ENCODE measurements at regions not wholly inside any gene's neighbourhood (a gene's known extent, or its start where the extent isn't known, plus 50 kb on each side); places are given as distances from the start of the nearest gene placed in this dataset.

- peaks cover 0 to 29% (median 14%) of the 10 kb centered on the region in 8 donors for H3K9me3 Mint-ChIP-seq
- CTCF ChIA-PET (ENCODE audit: partially characterized antibody): no interaction called here
Observed at GRCh38 chr15:95043933-95044313, 812.6 kb downstream of the MCTP2 start.

GRCh38 chr15:95044745-95045417 lies 813.5 kb downstream of the MCTP2 start:
- intact Hi-C loops (cut with micrococcal nuclease): no loop called here
- Mint-ChIP-seq H3K27me3 (no peaks in the 10 kb centered on the region), H3K36me3 (no peaks in the 10 kb centered on the region), H3K4me1 (no peaks in the 10 kb centered on the region), H3K4me3 (no peak overlapping the region), H3K27ac (no peak overlapping the region), H3K9me3 (peaks cover 0 to 38% (median 16%) of the 10 kb centered on the region in 8 donors)
- no peak overlapping the region for H3K27ac ChIP-seq (ENCODE audit: low read depth, low read length)
- POLR2A ChIA-PET (ENCODE audit: partially characterized antibody): no interaction called here
- no peaks in the 10 kb centered on the region for H3K27me3 ChIP-seq (ENCODE audit: insufficient read depth, low read length)
- H3K4me1 ChIP-seq (ENCODE audit: insufficient read depth, low read length): no peaks in the 10 kb centered on the region
- no peaks in the 10 kb centered on the region for H3K9me3 ChIP-seq (ENCODE audit: control insufficient read depth in 1 of 2, low read length in 2 of 2)
- no peak for DNase-seq
- no peaks in the 10 kb centered on the region for H3K36me3 ChIP-seq (ENCODE audit: insufficient read depth, low read length)
- CTCF ChIA-PET (ENCODE audit: partially characterized antibody): no interaction called here
- no peak overlapping the region for H3K4me3 ChIP-seq (ENCODE audit: low read length in 2 of 2)

More at GRCh38 chr15:95043933-95044313, 812.6 kb downstream of the MCTP2 start:
- Histone ChIP-seq H3K4me3 (ENCODE audit: low read length in 2 of 2) (no peak overlapping the region), H3K36me3 (ENCODE audit: insufficient read depth, low read length) (no peaks in the 10 kb centered on the region), H3K27me3 (ENCODE audit: insufficient read depth, low read length) (no peaks in the 10 kb centered on the region), H3K9me3 (ENCODE audit: control insufficient read depth in 1 of 2, low read length in 2 of 2) (no peaks in the 10 kb centered on the region), H3K27ac (ENCODE audit: low read depth, low read length) (no peak overlapping the region), H3K4me1 (ENCODE audit: insufficient read depth, low read length) (no peaks in the 10 kb centered on the region)
- no peak overlapping the region for H3K4me3 Mint-ChIP-seq
- intact Hi-C loops (cut with micrococcal nuclease): no loop called here
- POLR2A ChIA-PET (ENCODE audit: partially characterized antibody): no interaction called here
- no peaks in the 10 kb centered on the region for H3K36me3 Mint-ChIP-seq
- no peak overlapping the region for H3K27ac Mint-ChIP-seq
- no peak for DNase-seq
- no peaks in the 10 kb centered on the region for H3K27me3 Mint-ChIP-seq
- H3K4me1 Mint-ChIP-seq: no peaks in the 10 kb centered on the region

- H3K36me3 Mint-ChIP-seq: no peaks in the 10 kb centered on the region
- Histone ChIP-seq H3K27ac (ENCODE audit: low read depth, low read length) (no peak overlapping the region), H3K36me3 (ENCODE audit: insufficient read depth, low read length) (no peaks in the 10 kb centered on the region), H3K27me3 (ENCODE audit: insufficient read depth, low read length) (no peaks in the 10 kb centered on the region), H3K4me3 (ENCODE audit: low read length in 2 of 2) (no peak overlapping the region), H3K4me1 (ENCODE audit: insufficient read depth, low read length) (no peaks in the 10 kb centered on the region), H3K9me3 (ENCODE audit: control insufficient read depth in 1 of 2, low read length in 2 of 2) (no peaks in the 10 kb centered on the region)
- peaks cover 0 to 29% (median 21%) of the 10 kb centered on the region in 8 donors for H3K9me3 Mint-ChIP-seq
- H3K4me1 Mint-ChIP-seq: no peaks in the 10 kb centered on the region
- no peak overlapping the region for H3K4me3 Mint-ChIP-seq
- H3K27me3 Mint-ChIP-seq: no peaks in the 10 kb centered on the region
- intact Hi-C loops (cut with micrococcal nuclease): no loop called here
- CTCF ChIA-PET (ENCODE audit: partially characterized antibody): no interaction called here
- no peak for DNase-seq
- no peak overlapping the region for H3K27ac Mint-ChIP-seq
- POLR2A ChIA-PET (ENCODE audit: partially characterized antibody): no interaction called here
Observed at GRCh38 chr15:95051861-95052260, 820.5 kb downstream of the MCTP2 start.

GRCh38 chr15:95059346-95059905 lies 828.1 kb downstream of the MCTP2 start:
- ChIA-PET POLR2A (ENCODE audit: partially characterized antibody) (no interaction called here), CTCF (ENCODE audit: partially characterized antibody) (no interaction called here)
- Histone ChIP-seq H3K4me1 (ENCODE audit: insufficient read depth, low read length) (no peaks in the 10 kb centered on the region), H3K4me3 (ENCODE audit: low read length in 2 of 2) (no peak overlapping the region), H3K27me3 (ENCODE audit: insufficient read depth, low read length) (no peaks in the 10 kb centered on the region), H3K36me3 (ENCODE audit: insufficient read depth, low read length) (no peaks in the 10 kb centered on the region), H3K9me3 (ENCODE audit: control insufficient read depth in 1 of 2, low read length in 2 of 2) (no peaks in the 10 kb centered on the region), H3K27ac (ENCODE audit: low read depth, low read length) (no peak overlapping the region)
- Mint-ChIP-seq H3K27ac (no peak overlapping the region), H3K4me3 (no peak overlapping the region), H3K9me3 (peaks cover 2 to 24% (median 19%) of the 10 kb centered on the region in 8 donors), H3K36me3 (no peaks in the 10 kb centered on the region), H3K4me1 (no peaks in the 10 kb centered on the region), H3K27me3 (no peaks in the 10 kb centered on the region)
- intact Hi-C loops (cut with micrococcal nuclease): no loop called here
- DNase-seq: no peak

- CTCF ChIA-PET (ENCODE audit: partially characterized antibody): no interaction called here
- Histone ChIP-seq H3K4me3 (ENCODE audit: low read length in 2 of 2) (no peak overlapping the region), H3K27me3 (ENCODE audit: insufficient read depth, low read length) (no peaks in the 10 kb centered on the region), H3K27ac (ENCODE audit: low read depth, low read length) (no peak overlapping the region), H3K4me1 (ENCODE audit: insufficient read depth, low read length) (no peaks in the 10 kb centered on the region), H3K36me3 (ENCODE audit: insufficient read depth, low read length) (no peaks in the 10 kb centered on the region), H3K9me3 (ENCODE audit: control insufficient read depth in 1 of 2, low read length in 2 of 2) (no peaks in the 10 kb centered on the region)
- Mint-ChIP-seq H3K4me1 (no peaks in the 10 kb centered on the region), H3K36me3 (no peaks in the 10 kb centered on the region), H3K9me3 (peaks cover 0 to 11% (median 4%) of the 10 kb centered on the region in 8 donors), H3K4me3 (no peak overlapping the region), H3K27me3 (no peaks in the 10 kb centered on the region), H3K27ac (no peak overlapping the region)
- intact Hi-C loops (cut with micrococcal nuclease): no loop called here
- POLR2A ChIA-PET (ENCODE audit: partially characterized antibody): no interaction called here
- DNase-seq: no peak
Observed at GRCh38 chr15:95068701-95069521, 837.5 kb downstream of the MCTP2 start.

GRCh38 chr15:95075792-95076677 lies 844.7 kb downstream of the MCTP2 start:
- H3K27ac Mint-ChIP-seq: no peak overlapping the region
- no peaks in the 10 kb centered on the region for H3K36me3 Mint-ChIP-seq
- no peak overlapping the region for H3K4me3 ChIP-seq (ENCODE audit: low read length in 2 of 2)

GRCh38 chr15:95076678-95076990 lies 845.3 kb downstream of the MCTP2 start:
- intact Hi-C loops (cut with micrococcal nuclease): no loop called here
- H3K4me3 Mint-ChIP-seq: no peak overlapping the region

More at GRCh38 chr15:95075792-95076677, 844.7 kb downstream of the MCTP2 start:
- Mint-ChIP-seq H3K9me3 (peaks cover 0 to 7% (median 4%) of the 10 kb centered on the region in 8 donors), H3K27me3 (no peaks in the 10 kb centered on the region), H3K4me3 (no peak overlapping the region), H3K4me1 (no peaks in the 10 kb centered on the region)
- intact Hi-C loops (cut with micrococcal nuclease): no loop called here
- Histone ChIP-seq H3K27ac (ENCODE audit: low read depth, low read length) (no peak overlapping the region), H3K27me3 (ENCODE audit: insufficient read depth, low read length) (no peaks in the 10 kb centered on the region), H3K4me1 (ENCODE audit: insufficient read depth, low read length) (no peaks in the 10 kb centered on the region), H3K9me3 (ENCODE audit: control insufficient read depth in 1 of 2, low read length in 2 of 2) (no peaks in the 10 kb centered on the region), H3K36me3 (ENCODE audit: insufficient read depth, low read length) (no peaks in the 10 kb centered on the region)
- no peak for DNase-seq
- ChIA-PET POLR2A (ENCODE audit: partially characterized antibody) (no interaction called here), CTCF (ENCODE audit: partially characterized antibody) (no interaction called here)

More at GRCh38 chr15:95076678-95076990, 845.3 kb downstream of the MCTP2 start:
- Mint-ChIP-seq H3K36me3 (no peaks in the 10 kb centered on the region), H3K4me1 (no peaks in the 10 kb centered on the region), H3K9me3 (peaks cover 0 to 7% (median 4%) of the 10 kb centered on the region in 8 donors), H3K27me3 (no peaks in the 10 kb centered on the region), H3K27ac (no peak overlapping the region)
- ChIA-PET CTCF (ENCODE audit: partially characterized antibody) (no interaction called here), POLR2A (ENCODE audit: partially characterized antibody) (no interaction called here)
- Histone ChIP-seq H3K27me3 (ENCODE audit: insufficient read depth, low read length) (no peaks in the 10 kb centered on the region), H3K27ac (ENCODE audit: low read depth, low read length) (no peak overlapping the region), H3K36me3 (ENCODE audit: insufficient read depth, low read length) (no peaks in the 10 kb centered on the region), H3K9me3 (ENCODE audit: control insufficient read depth in 1 of 2, low read length in 2 of 2) (no peaks in the 10 kb centered on the region), H3K4me1 (ENCODE audit: insufficient read depth, low read length) (no peaks in the 10 kb centered on the region), H3K4me3 (ENCODE audit: low read length in 2 of 2) (no peak overlapping the region)
- DNase-seq: no peak

All from CD4-positive, alpha-beta memory T cell (primary cell).